Neuronal stem cell (in vitro differentiated cells): ENCODE measurements at regions not wholly inside any gene's neighbourhood (a gene's known extent, or its start where the extent isn't known, plus 50 kb on each side); places are given as distances from the start of the nearest gene placed in this dataset.

Experiments
- DNase-seq: peaks from one replicate; pipeline ENCODE4 v3.0.0-alpha.2; 2013; ENCODE audit warnings: low spot score
- H2AFZ ChIP-seq: one replicate; pipeline ENCODE4 v1.6.1; 2013; ENCODE audit warnings: mild to moderate bottlenecking, low read length, inconsistent platforms
- H2AK5ac ChIP-seq: 2 replicates; pipeline ENCODE4 v1.6.1; 2013; ENCODE audit warnings: low read depth, mild to moderate bottlenecking, inconsistent platforms, low read length, moderate library complexity, mixed read lengths
- H2BK120ac ChIP-seq: 2 replicates; pipeline ENCODE4 v1.6.1; 2013; ENCODE audit warnings: low read depth, mild to moderate bottlenecking, inconsistent platforms, low read length, moderate library complexity, mixed read lengths
- H2BK12ac ChIP-seq: one replicate; pipeline ENCODE4 v1.6.1; 2013; ENCODE audit warnings: low read length, inconsistent platforms
- H2BK15ac ChIP-seq: 2 replicates; pipeline ENCODE4 v1.6.1; 2013; ENCODE audit warnings: mild to moderate bottlenecking, low read length, inconsistent platforms, mixed read lengths
- H2BK5ac ChIP-seq: one replicate; pipeline ENCODE4 v1.6.1; 2013; ENCODE audit warnings: inconsistent platforms, mild to moderate bottlenecking, low read length, moderate library complexity
- H3K14ac ChIP-seq: one replicate; pipeline ENCODE4 v1.6.1; 2013; ENCODE audit warnings: low read length, inconsistent platforms
- H3K18ac ChIP-seq: 2 replicates; pipeline ENCODE4 v1.6.1; 2013; ENCODE audit warnings: low read length, inconsistent platforms
- H3K23ac ChIP-seq: 2 replicates; pipeline ENCODE4 v1.6.1; 2013; ENCODE audit warnings: low read depth, mild to moderate bottlenecking, mixed read lengths, low read length, inconsistent platforms; ENCODE audit not compliant: poor library complexity
- H3K27ac ChIP-seq: replicated peaks from 3 replicates; pipeline ENCODE4 v1.5.1; 2013; ENCODE audit warnings: low read length, inconsistent platforms
- H3K27me3 ChIP-seq, 3 experiments: 2 replicates each; pipeline ENCODE4 v1.6.1; 2013; ENCODE audit warnings: low read length in 3 of 3, mild to moderate bottlenecking in 2 of 3, inconsistent platforms in 1 of 3, low read depth in 1 of 3, mixed read lengths in 1 of 3, moderate library complexity in 1 of 3; ENCODE audit not compliant: control insufficient read depth in 3 of 3, insufficient read depth in 3 of 3
- H3K36me3 ChIP-seq, 2 donors: replicated peaks in 1 of 2; 2 replicates each; pipeline ENCODE4 v1.6.1; 2013; ENCODE audit warnings: low read length in 2 of 2; ENCODE audit not compliant: control insufficient read depth in 2 of 2, insufficient read depth in 2 of 2
- H3K4ac ChIP-seq: 2 replicates; pipeline ENCODE4 v1.6.1; 2013; ENCODE audit warnings: inconsistent platforms, mild to moderate bottlenecking, low read length, moderate library complexity
- H3K4me1 ChIP-seq, 2 donors: 1 replicate in 1 of 2; 2 replicates in 1 of 2; pipeline ENCODE4 v1.6.1; 2013; ENCODE audit warnings: low read length in 2 of 2, low read depth in 1 of 2; ENCODE audit not compliant: control insufficient read depth in 2 of 2, insufficient read depth in 1 of 2
- H3K4me2 ChIP-seq: one replicate; pipeline ENCODE4 v1.6.1; 2013; ENCODE audit warnings: mild to moderate bottlenecking, low read length, inconsistent platforms; ENCODE audit not compliant: insufficient read depth, poor library complexity, severe bottlenecking
- H3K4me3 ChIP-seq, 2 donors: 2 replicates each; pipeline ENCODE4 v1.5.1; 2013; ENCODE audit warnings: low read length in 2 of 2, mild to moderate bottlenecking in 2 of 2, inconsistent platforms in 1 of 2, moderate library complexity in 1 of 2
- H3K79me1 ChIP-seq: one replicate; pipeline ENCODE4 v1.6.1; 2013; ENCODE audit warnings: low read depth, mild to moderate bottlenecking, inconsistent platforms, low read length, moderate library complexity
- H3K9ac ChIP-seq: one replicate; pipeline ENCODE4 v1.6.1; 2013; ENCODE audit warnings: mild to moderate bottlenecking, low read depth, low read length, inconsistent platforms; ENCODE audit not compliant: poor library complexity
- H3K9me3 ChIP-seq, 2 donors: replicated peaks in 1 of 2; 2 replicates each; pipeline versions ENCODE3 to v1.6.1; 2013; ENCODE audit warnings: low read length in 2 of 2, mild to moderate bottlenecking in 2 of 2, inconsistent platforms in 1 of 2, low read depth in 1 of 2, mixed read lengths in 1 of 2, moderate library complexity in 1 of 2; ENCODE audit not compliant: control insufficient read depth in 2 of 2, insufficient read depth in 1 of 2
- H4K8ac ChIP-seq: one replicate; pipeline ENCODE4 v1.6.1; 2013; ENCODE audit warnings: low read depth, mild to moderate bottlenecking, inconsistent platforms, low read length, moderate library complexity
- H4K91ac ChIP-seq: one replicate; pipeline ENCODE4 v1.6.1; 2013; ENCODE audit warnings: low read length, low read depth, mild to moderate bottlenecking, inconsistent platforms; ENCODE audit not compliant: poor library complexity
- WGBS, 2 donors: extraction: QIAGEN DNeasy Blood & Tissue Kit; methylation state at CpG; one replicate each; pipeline ENCODE4 v1.1.7; 2013; ENCODE audit warnings: missing lambda C conversion rate in 2 of 2, mixed read lengths in 1 of 2; ENCODE audit not compliant: insufficient read length in 2 of 2, insufficient replicate concordance in 1 of 2; ENCODE audit errors: extremely low coverage in 2 of 2; 5-methylcytosine and 5-hydroxymethylcytosine counted together

- DNase-seq = no peak
- H3K4ac ChIP-seq = no peak overlapping the region
- H2BK120ac ChIP-seq = no peak overlapping the region
- no peak overlapping the region for H4K91ac ChIP-seq
- H2AK5ac ChIP-seq = no peak overlapping the region
- H3K14ac ChIP-seq = no peak overlapping the region
- H3K23ac ChIP-seq = no peak overlapping the region
- no peak overlapping the region for H2AFZ ChIP-seq
- H3K36me3 ChIP-seq = no peaks in the 10 kb centered on the region
- H3K27ac ChIP-seq = no peak overlapping the region
- H2BK15ac ChIP-seq = no peak overlapping the region
- no peak overlapping the region for H2BK5ac ChIP-seq
- no peak overlapping the region for H3K4me2 ChIP-seq
- H3K4me1 ChIP-seq = peaks cover 6 to 9% of the 10 kb centered on the region in 2 donors
- H3K18ac ChIP-seq = no peak overlapping the region
- no peak overlapping the region for H3K4me3 ChIP-seq
- H4K8ac ChIP-seq = no peak overlapping the region
- no peak overlapping the region for H2BK12ac ChIP-seq
- no peaks in the 10 kb centered on the region for H3K9me3 ChIP-seq
- no peak overlapping the region for H3K9ac ChIP-seq
- H3K27me3 ChIP-seq = peaks cover 0 to 6% (median 0%) of the 10 kb centered on the region in 3 experiments
- H3K79me1 ChIP-seq = no peaks in the 10 kb centered on the region
- WGBS, 2 donors = no CpG with 5 or more reads among the region's 11 CpGs
Measured at GRCh38 chr6:167763056-167763944, 63.4 kb upstream of the AFDN start.

DNA sequence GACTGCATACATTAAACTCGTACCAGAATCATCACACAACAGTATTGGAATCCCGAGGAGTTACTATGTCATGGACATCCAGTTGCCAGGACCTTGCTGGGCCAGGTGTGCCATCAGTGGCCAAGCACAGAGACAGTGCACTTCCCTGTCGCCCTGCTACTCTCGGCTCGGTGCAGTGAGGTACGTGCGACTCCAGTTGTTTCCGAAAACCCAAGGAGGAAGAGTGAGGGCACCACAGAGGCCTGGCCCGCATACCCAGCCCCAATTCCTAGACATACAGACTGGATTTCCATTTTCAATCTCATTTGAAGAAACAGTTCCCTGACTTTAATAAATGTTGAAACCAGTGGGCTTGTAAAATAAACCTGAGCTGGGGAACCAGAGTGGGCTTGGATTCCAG lies 62.5 kb upstream of the AFDN start:
- H3K4me1 ChIP-seq = peaks cover 6 to 9% of the 10 kb centered on the region in 2 donors
- H3K27me3 ChIP-seq = peaks cover 0 to 6% (median 0%) of the 10 kb centered on the region in 3 experiments
- H2BK12ac ChIP-seq = no peak overlapping the region
- no peak overlapping the region for H3K4me3 ChIP-seq
- no peaks in the 10 kb centered on the region for H3K79me1 ChIP-seq
- no CpG with 5 or more reads among the region's 9 CpGs for WGBS, 2 donors
- H4K91ac ChIP-seq = no peak overlapping the region
- no peak overlapping the region for H3K14ac ChIP-seq
- peak overlapping the region; percentile 15 for H3K18ac ChIP-seq
- no peak overlapping the region for H2BK15ac ChIP-seq
- no peak overlapping the region for H3K27ac ChIP-seq
- H2AK5ac ChIP-seq = no peak overlapping the region
- H3K4me2 ChIP-seq = no peak overlapping the region
- H2AFZ ChIP-seq = no peak overlapping the region
- H3K9me3 ChIP-seq = no peaks in the 10 kb centered on the region
- H2BK120ac ChIP-seq = no peak overlapping the region
- H3K36me3 ChIP-seq = no peaks in the 10 kb centered on the region
- H3K9ac ChIP-seq = no peak overlapping the region
- no peak overlapping the region for H2BK5ac ChIP-seq
- peak overlapping the region; percentile 45 for H3K4ac ChIP-seq
- no peak overlapping the region for H3K23ac ChIP-seq
- DNase-seq = no peak
- H4K8ac ChIP-seq = no peak overlapping the region

DNA sequence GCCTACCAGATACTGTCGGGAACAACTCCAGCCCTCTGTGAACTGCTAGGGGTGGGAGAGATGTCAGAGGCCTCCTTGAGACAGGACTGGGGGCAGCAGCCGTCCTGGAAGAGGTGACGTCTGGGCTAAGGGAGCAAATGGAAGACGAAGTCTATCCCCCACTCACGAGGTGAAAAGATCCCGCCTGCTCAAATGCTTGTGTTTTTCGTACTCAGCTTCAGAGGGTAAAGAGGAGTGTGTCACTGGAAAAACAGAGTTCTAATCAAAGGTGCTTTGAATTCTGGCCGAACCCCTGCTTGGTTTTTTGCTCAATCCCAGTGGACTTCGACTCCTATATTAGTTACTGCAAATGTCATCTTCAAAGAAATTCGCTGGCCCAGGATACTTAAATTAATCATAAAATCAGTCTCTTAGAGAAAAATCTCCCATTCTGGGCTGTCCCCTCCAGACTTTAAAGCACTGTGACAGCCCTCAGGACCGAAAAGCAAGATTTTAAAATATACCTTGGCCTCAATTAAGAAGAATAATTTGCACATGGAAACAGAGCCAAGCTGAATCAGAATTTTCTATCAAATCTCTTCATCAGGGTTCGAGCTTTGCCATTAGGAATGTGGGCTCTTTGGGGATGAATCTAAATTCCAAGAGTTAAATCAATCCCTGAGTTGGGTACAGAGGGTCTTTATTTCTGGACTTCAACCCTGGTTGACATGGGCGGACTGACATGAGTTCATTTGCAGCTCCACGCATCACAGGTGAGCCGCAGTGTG lies 61.8 kb upstream of the AFDN start:
- H3K23ac ChIP-seq = no peak overlapping the region
- H3K9ac ChIP-seq = no peak overlapping the region
- no peak overlapping the region for H2BK12ac ChIP-seq
- H2BK120ac ChIP-seq = no peak overlapping the region
- H3K36me3 ChIP-seq = no peaks in the 10 kb centered on the region
- no peak overlapping the region for H3K14ac ChIP-seq
- no peak overlapping the region for H2AK5ac ChIP-seq
- H2AFZ ChIP-seq = no peak overlapping the region
- no peaks in the 10 kb centered on the region for H3K9me3 ChIP-seq
- H4K91ac ChIP-seq = no peak overlapping the region
- no CpG with 5 or more reads among the region's 15 CpGs for WGBS, 2 donors
- H3K27me3 ChIP-seq = peaks cover 0 to 6% (median 0%) of the 10 kb centered on the region in 3 experiments
- H2BK5ac ChIP-seq = no peak overlapping the region
- no peak overlapping the region for H3K18ac ChIP-seq
- no peak overlapping the region for H3K27ac ChIP-seq
- H2BK15ac ChIP-seq = no peak overlapping the region
- no peak overlapping the region for H3K4ac ChIP-seq
- no peaks in the 10 kb centered on the region for H3K79me1 ChIP-seq
- no peak overlapping the region for H3K4me2 ChIP-seq
- H3K4me3 ChIP-seq = no peak overlapping the region
- peaks cover 6 to 9% of the 10 kb centered on the region in 2 donors for H3K4me1 ChIP-seq
- no peak for DNase-seq
- no peak overlapping the region for H4K8ac ChIP-seq
